GM12891 (cell line): ENCODE measurements at regions not wholly inside any gene's neighbourhood (a gene's known extent, or its start where the extent isn't known, plus 50 kb on each side); places are given as distances from the start of the nearest gene placed in this dataset.
"Not testable (repeated sequence)": the region's sequence is repeated elsewhere in the genome, so short reads cannot be mapped to it uniquely, and the experiment has no call there.

Source experiments
- PAX5 ChIP-seq: IDR thresholded peaks from 2 replicates; pipeline ENCODE4 v1.6.1; 2011; ENCODE audit warnings: low read length, moderate library complexity, mild to moderate bottlenecking; ENCODE audit not compliant: insufficient read depth, severe bottlenecking
- POLR2A ChIP-seq: IDR thresholded peaks from 2 replicates; pipeline ENCODE4 v1.6.1; 2011; ENCODE audit warnings: low read depth, low read length, control low read depth
- POLR2AphosphoS5 ChIP-seq: IDR thresholded peaks from 2 replicates; pipeline ENCODE4 v1.6.1; 2011; ENCODE audit warnings: low read depth, low read length, control low read depth
- POU2F2 ChIP-seq: IDR thresholded peaks from 2 replicates; pipeline ENCODE4 v1.6.1; 2011; ENCODE audit warnings: low read depth, mild to moderate bottlenecking, control low read depth, low read length, moderate library complexity
- SPI1 ChIP-seq: IDR thresholded peaks from 2 replicates; pipeline ENCODE4 v1.6.1; 2011; ENCODE audit warnings: low read depth, low read length, control low read depth
- TAF1 ChIP-seq: IDR thresholded peaks from 2 replicates; pipeline ENCODE4 v1.6.1; 2011; ENCODE audit warnings: low read depth, low read length, control low read depth

DNA sequence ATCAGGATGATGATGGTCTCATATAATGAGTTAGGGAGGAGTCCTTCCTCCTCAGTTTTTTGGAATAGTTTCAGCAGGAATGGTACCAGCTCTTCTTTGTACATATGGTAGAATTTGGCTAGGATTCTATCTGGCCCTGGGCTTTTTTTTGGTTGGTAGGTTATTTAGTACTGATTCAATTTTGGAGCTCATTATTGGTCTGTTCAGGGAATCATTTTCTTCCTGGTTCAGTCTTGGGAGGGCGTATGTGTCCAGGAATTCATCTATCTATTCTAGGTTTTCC, 73.3 kb upstream of the BOD1L1 start:
- TF ChIP-seq POLR2A, TAF1, POLR2AphosphoS5, SPI1, POU2F2, PAX5: not testable (repeated sequence)
